ENCODE measurements at regions not wholly inside any gene's neighbourhood (a gene's known extent, or its start where the extent isn't known, plus 50 kb on each side); places are given as distances from the start of the nearest gene placed in this dataset.

DNA sequence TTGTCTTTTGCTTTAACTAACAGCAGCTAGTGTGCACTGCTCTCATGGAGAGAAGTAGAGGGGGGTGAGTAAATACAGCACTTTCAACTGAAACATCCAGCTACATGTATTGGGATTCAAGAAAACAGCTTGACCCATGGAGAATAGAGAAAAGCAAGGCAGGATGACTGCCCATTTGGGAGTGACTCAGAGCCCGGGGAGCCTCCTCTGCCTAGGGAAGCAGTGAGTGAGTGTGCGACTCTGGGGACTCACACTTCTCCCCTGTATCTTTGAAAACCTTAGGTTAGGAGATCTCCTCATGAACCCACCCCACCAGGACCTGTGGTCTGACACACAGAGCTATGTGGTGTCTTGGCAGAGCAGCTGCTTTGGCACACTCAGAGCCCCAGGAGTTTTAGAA, 82.0 kb upstream of the PTGFR start:
- DNase-seq (ENCODE audit: low spot score) = no peak

DNA sequence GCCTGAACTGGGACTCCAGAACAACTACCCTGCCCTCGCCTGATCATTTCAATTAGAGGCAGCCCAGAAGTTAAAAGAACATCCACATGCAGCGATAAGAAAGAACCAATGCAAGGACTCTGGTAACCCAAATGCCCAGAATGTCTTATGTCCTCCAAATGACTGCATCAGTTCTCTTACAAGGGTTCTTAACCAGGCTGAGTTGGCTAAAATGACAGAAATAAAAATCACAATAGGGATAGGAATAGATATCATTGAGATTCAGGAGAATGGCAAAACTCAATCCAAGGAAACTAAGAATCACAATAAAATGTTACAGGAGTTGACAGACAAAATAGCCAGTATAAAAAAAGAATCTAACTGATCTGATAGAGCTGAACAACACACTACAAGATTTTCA, 80.1 kb upstream of the PTGFR start:
- H3K36me3 ChIP-seq = no peaks in the 10 kb centered on the region
- DNase-seq (ENCODE audit: low spot score) = no peak
- H3K27ac ChIP-seq = no peak overlapping the region
- no peak overlapping the region for H3K4me3 ChIP-seq
- H3K4me1 ChIP-seq (replicated peaks) = no peaks in the 10 kb centered on the region
- intact Hi-C loops (cut with DNase I) = no loop called here
- H3K27me3 ChIP-seq (replicated peaks; ENCODE audit: insufficient read depth) = no peaks in the 10 kb centered on the region
- H3K9me3 ChIP-seq = no peaks in the 10 kb centered on the region
- no peak for TF ChIP-seq POLR2A (IDR thresholded peaks at IDR 0.05)
- no peak for TF ChIP-seq POLR2AphosphoS5 (IDR thresholded peaks at IDR 0.05)
- TF ChIP-seq, protein P1, sequence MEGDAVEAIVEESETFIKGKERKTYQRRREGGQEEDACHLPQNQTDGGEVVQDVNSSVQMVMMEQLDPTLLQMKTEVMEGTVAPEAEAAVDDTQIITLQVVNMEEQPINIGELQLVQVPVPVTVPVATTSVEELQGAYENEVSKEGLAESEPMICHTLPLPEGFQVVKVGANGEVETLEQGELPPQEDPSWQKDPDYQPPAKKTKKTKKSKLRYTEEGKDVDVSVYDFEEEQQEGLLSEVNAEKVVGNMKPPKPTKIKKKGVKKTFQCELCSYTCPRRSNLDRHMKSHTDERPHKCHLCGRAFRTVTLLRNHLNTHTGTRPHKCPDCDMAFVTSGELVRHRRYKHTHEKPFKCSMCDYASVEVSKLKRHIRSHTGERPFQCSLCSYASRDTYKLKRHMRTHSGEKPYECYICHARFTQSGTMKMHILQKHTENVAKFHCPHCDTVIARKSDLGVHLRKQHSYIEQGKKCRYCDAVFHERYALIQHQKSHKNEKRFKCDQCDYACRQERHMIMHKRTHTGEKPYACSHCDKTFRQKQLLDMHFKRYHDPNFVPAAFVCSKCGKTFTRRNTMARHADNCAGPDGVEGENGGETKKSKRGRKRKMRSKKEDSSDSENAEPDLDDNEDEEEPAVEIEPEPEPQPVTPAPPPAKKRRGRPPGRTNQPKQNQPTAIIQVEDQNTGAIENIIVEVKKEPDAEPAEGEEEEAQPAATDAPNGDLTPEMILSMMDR (IDR thresholded peaks at IDR 0.05) = no peak
- 96% methylated on average over 2 of the region's 2 CpGs for WGBS

More for the DNA sequence above, 82.0 kb upstream of the PTGFR start:
- Histone ChIP-seq H3K27ac (no peak overlapping the region), H3K9me3 (no peaks in the 10 kb centered on the region), H3K4me1 (replicated peaks) (no peaks in the 10 kb centered on the region), H3K27me3 (replicated peaks; ENCODE audit: insufficient read depth) (no peaks in the 10 kb centered on the region), H3K36me3 (no peaks in the 10 kb centered on the region), H3K4me3 (no peak overlapping the region)
- TF ChIP-seq POLR2AphosphoS5 (IDR thresholded peaks at IDR 0.05) (no peak), POLR2A (IDR thresholded peaks at IDR 0.05) (no peak)
- TF ChIP-seq, protein P1 (IDR thresholded peaks at IDR 0.05) = no peak
- WGBS = 91% methylated on average over 2 of the region's 2 CpGs
- intact Hi-C loops (cut with DNase I) = no loop called here

DNA sequence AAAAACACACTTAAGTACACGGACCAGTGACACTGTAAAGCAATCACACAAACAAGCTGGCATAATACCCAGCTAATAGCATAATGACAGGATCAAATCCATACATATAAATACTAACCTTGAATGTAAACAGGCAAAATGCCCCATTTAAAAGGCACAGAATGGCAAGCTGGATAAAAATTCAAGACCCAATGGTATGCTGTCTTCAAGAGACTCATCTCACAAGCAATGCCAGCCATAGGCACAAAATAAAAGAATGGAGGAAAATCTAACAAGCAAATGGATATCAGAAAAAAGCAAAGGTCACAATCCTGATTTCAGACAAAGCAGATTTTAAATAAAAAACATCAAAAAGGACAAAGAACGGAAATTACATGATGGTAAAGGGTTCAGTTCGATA, 79.1 kb upstream of the PTGFR start:
- TF ChIP-seq, protein P1 (IDR thresholded peaks at IDR 0.05) = no peak
- TF ChIP-seq POLR2A (IDR thresholded peaks at IDR 0.05) (no peak), POLR2AphosphoS5 (IDR thresholded peaks at IDR 0.05) (no peak)
- intact Hi-C loops (cut with DNase I) = no loop called here
- DNase-seq (ENCODE audit: low spot score) = no peak
- Histone ChIP-seq H3K27ac (no peak overlapping the region), H3K4me1 (replicated peaks) (no peaks in the 10 kb centered on the region), H3K27me3 (replicated peaks; ENCODE audit: insufficient read depth) (no peaks in the 10 kb centered on the region), H3K36me3 (no peaks in the 10 kb centered on the region), H3K9me3 (no peaks in the 10 kb centered on the region), H3K4me3 (no peak overlapping the region)
- WGBS = 60% methylated on average over 3 of the region's 3 CpGs

DNA sequence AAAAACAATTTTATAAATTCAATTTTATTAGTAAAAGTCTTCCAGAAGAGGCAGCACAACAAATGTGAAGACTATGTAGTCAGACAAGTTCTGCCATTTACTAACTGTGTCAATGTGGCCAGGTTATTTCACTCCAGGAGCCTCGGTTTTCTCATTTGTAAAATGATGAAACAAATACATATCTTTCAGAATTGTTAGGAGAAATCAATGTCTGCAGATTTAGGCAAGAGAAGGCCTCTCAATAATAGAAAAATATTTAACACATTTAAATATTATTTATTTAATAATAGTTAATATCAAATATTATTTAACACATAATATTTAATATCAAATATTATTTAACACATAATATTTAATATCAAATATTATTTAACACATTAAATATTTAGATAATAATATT, 75.6 kb upstream of the PTGFR start:
- intact Hi-C loops (cut with DNase I) = no loop called here
- WGBS = 62% methylated on average over 1 of the region's 1 CpG
- TF ChIP-seq POLR2A (IDR thresholded peaks at IDR 0.05) (no peak), POLR2AphosphoS5 (IDR thresholded peaks at IDR 0.05) (no peak)
- TF ChIP-seq, protein P1 (IDR thresholded peaks at IDR 0.05) = no peak
- no peak overlapping the region for H3K4me3 ChIP-seq
- no peak overlapping the region for H3K27ac ChIP-seq
- H3K27me3 ChIP-seq (replicated peaks; ENCODE audit: insufficient read depth) = no peaks in the 10 kb centered on the region
- no peaks in the 10 kb centered on the region for H3K9me3 ChIP-seq
- H3K36me3 ChIP-seq = no peaks in the 10 kb centered on the region
- no peak for DNase-seq (ENCODE audit: low spot score)
- H3K4me1 ChIP-seq (replicated peaks) = no peaks in the 10 kb centered on the region

DNA sequence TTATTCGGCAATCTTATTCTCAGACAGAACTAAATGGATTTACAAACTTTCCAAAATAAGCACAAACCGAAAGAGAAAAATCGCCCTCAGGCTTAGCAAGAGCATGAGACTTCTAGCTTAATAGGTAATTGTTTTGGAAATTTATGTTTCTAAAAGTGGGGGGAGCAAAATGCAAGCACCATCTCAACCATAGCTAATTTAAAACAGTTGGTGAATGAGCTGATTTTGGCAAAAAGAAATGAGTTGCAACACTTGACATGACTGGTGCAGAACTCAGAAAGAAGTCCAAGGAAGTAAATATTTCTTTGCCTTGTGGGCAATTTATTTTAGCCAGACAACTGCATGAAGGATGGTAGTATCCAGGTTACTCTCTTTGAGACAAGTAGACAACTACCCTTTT, 71.5 kb upstream of the PTGFR start:
- Histone ChIP-seq H3K36me3 (no peaks in the 10 kb centered on the region), H3K9me3 (no peaks in the 10 kb centered on the region), H3K4me3 (no peak overlapping the region), H3K27ac (no peak overlapping the region), H3K4me1 (replicated peaks) (no peaks in the 10 kb centered on the region), H3K27me3 (replicated peaks; ENCODE audit: insufficient read depth) (no peaks in the 10 kb centered on the region)
- TF ChIP-seq, protein P1 (IDR thresholded peaks at IDR 0.05) = no peak
- no peak for TF ChIP-seq POLR2A (IDR thresholded peaks at IDR 0.05)
- no peak for TF ChIP-seq POLR2AphosphoS5 (IDR thresholded peaks at IDR 0.05)
- intact Hi-C loops (cut with DNase I) = no loop called here
- WGBS = 71% methylated on average over 3 of the region's 3 CpGs
- DNase-seq (ENCODE audit: low spot score) = no peak

Data from prostate gland (tissue), 2 donors.